Endothelial cell (in vitro differentiated cells): ENCODE measurements at regions not wholly inside any gene's neighbourhood (a gene's known extent, or its start where the extent isn't known, plus 50 kb on each side); places are given as distances from the start of the nearest gene placed in this dataset.

Experiments
- DNase-seq: peaks from one replicate; pipeline ENCODE4 v3.0.0; 2021; ENCODE audit warnings: low spot score
- H3K27ac Mint-ChIP-seq: one replicate; pipeline ENCODE4 v1.8.0; 2021; ENCODE audit warnings: mixed read lengths, inconsistent platforms; ENCODE audit not compliant: unreplicated experiment
- H3K27me3 Mint-ChIP-seq: one replicate; pipeline ENCODE4 v1.8.0; 2021; ENCODE audit warnings: mild to moderate bottlenecking, moderate library complexity, mixed read lengths, inconsistent platforms; ENCODE audit not compliant: unreplicated experiment
- H3K36me3 Mint-ChIP-seq: one replicate; pipeline ENCODE4 v1.8.0; 2021; ENCODE audit warnings: mild to moderate bottlenecking, low read depth, mixed read lengths, inconsistent platforms; ENCODE audit not compliant: unreplicated experiment
- H3K4me1 Mint-ChIP-seq: one replicate; pipeline ENCODE4 v1.8.0; 2021; ENCODE audit warnings: mild to moderate bottlenecking, mixed read lengths, inconsistent platforms; ENCODE audit not compliant: unreplicated experiment
- H3K4me3 Mint-ChIP-seq: one replicate; pipeline ENCODE4 v1.8.0; 2021; ENCODE audit warnings: mild to moderate bottlenecking, mixed read lengths, inconsistent platforms; ENCODE audit not compliant: unreplicated experiment
- H3K9me3 Mint-ChIP-seq: one replicate; pipeline ENCODE4 v1.8.0; 2021; ENCODE audit warnings: mixed read lengths, inconsistent platforms; ENCODE audit not compliant: unreplicated experiment
- CTCF ChIP-seq: fragments of 200-600 bp; sonication (generic); IDR thresholded peaks from one replicate; pipeline ENCODE4 v1.5.0; 2021; ENCODE audit warnings: antibody characterized with exemption; ENCODE audit not compliant: unreplicated experiment

- DNase-seq, result no peak
- Mint-ChIP-seq H3K4me3 (no peak overlapping the region), H3K27ac (no peak overlapping the region), H3K27me3 (no peaks in the 10 kb centered on the region), H3K36me3 (no peaks in the 10 kb centered on the region), H3K9me3 (no peaks in the 10 kb centered on the region), H3K4me1 (no peaks in the 10 kb centered on the region)
- TF ChIP-seq CTCF, result no peak
Measured at GRCh38 chr21:19557488-19557887, 1153.9 kb upstream of the TMPRSS15 start.

GRCh38 chr21:19565587-19565986, 1162.0 kb upstream of the TMPRSS15 start:
- H3K27me3 Mint-ChIP-seq, result no peaks in the 10 kb centered on the region
- DNase-seq, result no peak
- no peak overlapping the region for H3K27ac Mint-ChIP-seq
- no peaks in the 10 kb centered on the region for H3K9me3 Mint-ChIP-seq
- TF ChIP-seq CTCF, result no peak
- no peak overlapping the region for H3K4me3 Mint-ChIP-seq
- H3K4me1 Mint-ChIP-seq, result no peaks in the 10 kb centered on the region
- H3K36me3 Mint-ChIP-seq, result no peaks in the 10 kb centered on the region

GRCh38 chr21:19566975-19567374, 1163.4 kb upstream of the TMPRSS15 start:
- DNase-seq, result no peak
- Mint-ChIP-seq H3K9me3 (no peaks in the 10 kb centered on the region), H3K27me3 (no peaks in the 10 kb centered on the region), H3K4me1 (no peaks in the 10 kb centered on the region), H3K36me3 (no peaks in the 10 kb centered on the region), H3K27ac (no peak overlapping the region), H3K4me3 (no peak overlapping the region)
- TF ChIP-seq CTCF, result no peak

- no peak overlapping the region for H3K4me3 Mint-ChIP-seq
- no peaks in the 10 kb centered on the region for H3K4me1 Mint-ChIP-seq
- DNase-seq, result no peak
- no peak for TF ChIP-seq CTCF
- H3K27me3 Mint-ChIP-seq, result no peaks in the 10 kb centered on the region
- H3K36me3 Mint-ChIP-seq, result no peaks in the 10 kb centered on the region
- H3K27ac Mint-ChIP-seq, result no peak overlapping the region
- no peaks in the 10 kb centered on the region for H3K9me3 Mint-ChIP-seq
Measured at GRCh38 chr21:19577381-19577780, 1173.8 kb upstream of the TMPRSS15 start.

- Mint-ChIP-seq H3K4me1 (no peaks in the 10 kb centered on the region), H3K4me3 (no peak overlapping the region), H3K36me3 (no peaks in the 10 kb centered on the region), H3K27me3 (no peaks in the 10 kb centered on the region), H3K27ac (no peak overlapping the region), H3K9me3 (no peaks in the 10 kb centered on the region)
- no peak for TF ChIP-seq CTCF
- DNase-seq, result no peak
Measured at GRCh38 chr21:19590044-19590443, 1186.5 kb upstream of the TMPRSS15 start.
